ENCODE measurements at regions not wholly inside any gene's neighbourhood (a gene's known extent, or its start where the extent isn't known, plus 50 kb on each side); places are given as distances from the start of the nearest gene placed in this dataset.

DNA sequence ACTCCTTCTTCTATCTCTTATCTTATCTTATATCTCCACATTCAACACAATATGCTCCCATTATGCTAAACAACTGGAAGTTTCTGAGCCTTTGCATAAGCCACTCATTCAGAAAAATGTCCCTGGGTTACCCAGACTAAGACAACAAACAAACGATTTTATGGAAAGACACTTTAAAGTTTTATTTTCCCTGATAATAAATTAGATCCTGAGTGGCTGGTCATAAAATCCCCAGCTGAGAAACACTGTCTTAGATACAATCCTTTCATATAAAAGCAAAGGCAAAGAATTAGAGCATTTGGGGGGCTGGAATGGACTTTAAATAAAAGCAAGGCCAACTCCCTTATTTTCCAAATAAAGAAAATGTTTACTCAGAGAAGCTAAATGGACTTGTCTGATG lies 322.3 kb downstream of the GBE1 start:
- no peak for DNase-seq

DNA sequence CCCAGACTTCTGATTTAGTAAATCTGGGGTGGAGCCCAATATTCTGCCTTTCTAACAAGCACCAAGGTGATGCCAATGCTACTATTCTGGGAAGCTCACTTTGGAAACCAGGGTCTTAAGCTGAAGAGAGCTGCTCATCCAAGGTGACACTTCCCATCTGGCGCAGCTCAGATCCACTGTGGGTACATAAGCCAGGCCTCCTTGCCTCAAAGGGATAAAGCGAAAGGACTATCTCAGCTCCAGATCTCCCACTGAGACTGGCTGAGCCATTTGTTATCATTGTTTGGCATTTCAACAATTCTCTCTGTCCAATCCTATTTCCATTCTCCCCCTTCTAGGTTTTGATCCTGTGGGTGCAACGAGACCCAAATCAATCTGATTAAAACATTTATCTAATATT lies 323.8 kb downstream of the GBE1 start:
- no peak for DNase-seq

DNA sequence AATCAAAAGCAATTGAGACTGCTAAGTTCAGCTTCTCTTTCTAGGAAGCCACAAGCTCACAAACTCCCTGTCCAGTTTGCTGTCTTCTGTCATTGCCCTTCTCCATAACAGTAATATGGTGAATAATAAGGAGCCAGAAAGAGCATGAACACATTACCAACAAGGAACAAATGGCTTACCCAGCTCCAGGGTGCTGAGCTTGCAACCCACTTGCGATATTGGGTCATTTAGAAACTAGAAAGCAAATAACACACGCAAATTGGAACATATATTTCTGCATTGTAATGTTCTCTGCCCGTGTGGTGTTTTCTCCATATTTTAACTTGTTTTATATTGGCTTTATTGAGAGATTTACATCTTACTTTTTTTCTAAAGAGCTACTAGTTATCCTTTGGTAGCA lies 325.3 kb downstream of the GBE1 start:
- DNase-seq: no peak

DNA sequence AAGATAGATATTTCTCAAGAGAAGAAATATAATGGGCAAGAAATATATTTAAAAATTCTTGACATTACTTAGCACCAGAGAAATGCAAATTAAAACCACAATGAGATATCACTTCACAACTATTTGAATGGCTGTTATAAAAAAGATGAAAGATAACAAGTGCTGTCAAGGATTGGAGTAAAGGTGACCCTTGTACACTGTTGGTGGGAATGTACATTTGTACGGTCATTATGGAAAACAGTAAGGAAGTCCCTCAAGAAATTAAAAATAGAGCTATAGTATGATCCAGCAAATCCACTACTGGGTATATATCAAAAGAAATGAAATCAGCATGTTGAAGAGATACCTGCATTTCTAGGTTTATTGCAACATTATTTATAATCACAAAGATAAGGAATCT lies 326.4 kb downstream of the GBE1 start:
- DNase-seq: no peak

DNA sequence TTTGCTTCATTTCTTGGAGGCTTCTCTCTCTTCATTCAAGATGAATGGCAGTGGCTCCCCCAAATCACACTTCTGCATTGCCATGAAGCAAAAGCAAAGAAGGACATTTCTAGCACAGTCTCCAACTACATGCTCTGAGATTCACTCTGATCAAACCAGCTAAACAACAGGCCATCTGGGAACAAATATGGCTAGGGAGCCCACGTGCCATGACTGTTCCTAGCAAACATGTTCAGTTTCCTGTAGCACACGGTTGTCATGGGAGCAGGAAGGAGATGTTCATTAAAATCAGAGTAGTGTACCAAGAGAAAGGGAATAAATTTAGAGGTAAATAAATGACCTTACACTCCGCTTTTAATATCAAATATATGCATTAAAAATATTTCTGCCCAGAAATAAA lies 327.3 kb downstream of the GBE1 start:
- DNase-seq: no peak

DNA sequence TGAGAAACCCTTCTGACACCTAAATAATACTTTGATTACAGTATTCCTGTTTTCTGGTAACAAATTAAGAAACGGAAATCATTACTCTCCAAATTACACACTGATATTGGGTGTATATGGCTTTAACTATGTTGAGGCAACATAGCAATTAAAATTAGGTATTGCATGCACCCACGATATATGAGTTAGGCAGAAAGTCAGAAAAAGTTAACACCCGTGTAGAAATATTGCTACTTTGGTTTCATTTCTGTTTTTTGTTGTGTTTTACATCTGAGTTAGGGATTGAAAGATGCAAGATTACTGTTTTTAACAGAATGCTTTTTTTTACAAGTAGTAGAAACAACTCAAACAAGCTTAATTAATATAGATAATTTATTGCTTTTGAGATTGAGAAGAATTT lies 327.8 kb downstream of the GBE1 start:
- no peak for DNase-seq

DNA sequence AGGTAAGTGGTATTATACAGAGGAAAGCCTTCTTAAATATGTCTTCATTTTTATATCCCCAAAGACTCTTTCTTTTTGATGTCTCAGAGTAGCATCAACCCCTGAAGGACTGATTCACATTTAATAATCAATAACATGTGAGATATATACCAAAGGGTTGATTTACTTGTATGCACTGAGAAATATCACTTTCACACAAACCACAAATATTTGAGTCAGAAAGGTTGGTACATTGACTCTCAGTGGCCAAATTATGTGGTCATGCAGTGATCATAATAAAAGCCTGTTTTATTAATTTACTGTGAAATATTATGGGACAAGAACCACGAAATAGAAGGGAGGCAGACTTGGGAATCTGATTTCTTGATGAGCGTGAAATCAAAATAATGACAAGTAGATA lies 329.0 kb downstream of the GBE1 start:
- no peak for DNase-seq

DNA sequence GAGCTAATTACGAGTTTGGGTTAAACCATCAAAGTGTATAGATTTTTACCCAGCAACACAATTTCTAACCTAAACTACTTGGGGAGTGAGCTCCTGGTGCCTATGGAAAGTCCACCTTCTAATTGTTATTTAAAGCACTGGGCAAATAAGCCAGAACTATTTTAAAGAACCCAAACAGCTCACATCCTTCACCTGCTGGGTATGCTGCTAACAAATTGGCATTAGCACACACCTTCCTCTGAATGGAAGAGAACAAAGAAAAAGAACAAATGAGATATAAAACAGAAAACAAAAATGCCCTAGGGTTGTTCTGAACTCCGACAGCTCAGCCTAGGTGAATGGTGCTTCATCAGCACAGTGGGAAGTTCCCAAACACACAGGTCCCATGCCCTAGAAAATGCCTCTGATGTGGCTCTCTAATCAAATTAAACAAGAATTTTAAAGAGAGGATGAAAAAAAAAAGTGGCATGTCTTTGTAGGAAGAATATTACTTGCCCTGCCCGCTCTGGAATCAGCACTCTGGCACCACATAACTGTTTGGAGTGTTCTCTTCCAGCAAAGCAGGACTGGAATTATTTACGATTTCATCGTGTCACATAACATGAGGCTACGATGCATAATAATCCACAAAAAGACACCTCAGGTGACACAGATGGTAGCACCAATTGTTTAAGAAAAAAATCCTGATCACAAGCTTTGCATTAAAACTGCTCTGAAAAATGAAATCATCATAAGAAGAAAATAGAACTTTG lies 334.4 kb downstream of the GBE1 start:
- DNase-seq: no peak

DNA sequence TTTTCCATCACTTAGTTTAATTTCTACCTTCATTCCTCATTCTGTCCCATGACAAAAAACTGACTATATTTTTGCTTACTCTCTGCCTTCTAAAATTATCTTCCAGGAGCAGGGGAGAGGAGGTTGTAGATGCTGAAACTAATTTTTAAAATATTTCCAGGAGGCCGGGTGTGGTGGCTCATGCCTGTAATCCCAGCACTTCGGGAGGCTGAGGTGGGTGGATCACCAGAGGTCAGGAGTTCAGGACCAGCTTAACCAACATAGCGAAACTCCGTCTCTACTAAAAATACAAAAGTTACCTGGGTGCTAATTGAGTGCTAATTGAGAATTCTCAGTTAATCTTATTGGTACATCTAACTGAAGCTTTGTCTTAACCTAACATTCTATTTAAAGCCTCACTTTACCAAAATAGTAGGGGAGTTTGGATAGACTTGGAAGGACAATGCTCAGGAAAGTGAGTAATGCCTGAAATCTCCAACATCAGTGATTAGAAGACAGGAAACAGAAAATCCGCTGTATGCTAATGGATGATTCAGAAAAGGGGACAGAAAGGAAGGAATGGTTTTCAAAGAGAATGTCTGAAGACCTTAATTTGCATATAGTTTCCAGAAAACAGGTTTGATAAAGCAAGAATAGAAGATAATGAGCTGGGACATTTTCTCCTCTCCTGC lies 336.1 kb downstream of the GBE1 start:
- no peak for DNase-seq

DNA sequence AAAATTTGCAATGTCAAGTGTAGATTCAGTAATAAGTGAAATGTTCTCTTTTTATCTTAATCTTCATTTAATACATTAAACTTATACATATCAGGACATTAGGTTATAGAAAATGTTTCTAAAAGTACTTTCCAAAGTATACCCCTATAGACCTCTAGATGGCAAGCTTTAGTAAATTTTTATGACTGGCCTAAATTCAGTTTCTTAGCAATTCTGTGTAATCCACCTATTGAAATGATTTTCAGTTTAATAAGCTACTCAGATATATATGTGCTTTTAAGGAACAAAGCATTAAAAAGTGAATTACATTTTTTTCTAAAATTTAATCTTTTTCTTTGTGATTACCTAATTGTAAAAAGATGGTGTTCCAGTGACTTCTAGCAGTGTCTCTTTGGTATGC lies 342.2 kb downstream of the GBE1 start:
- DNase-seq: no peak

DNA sequence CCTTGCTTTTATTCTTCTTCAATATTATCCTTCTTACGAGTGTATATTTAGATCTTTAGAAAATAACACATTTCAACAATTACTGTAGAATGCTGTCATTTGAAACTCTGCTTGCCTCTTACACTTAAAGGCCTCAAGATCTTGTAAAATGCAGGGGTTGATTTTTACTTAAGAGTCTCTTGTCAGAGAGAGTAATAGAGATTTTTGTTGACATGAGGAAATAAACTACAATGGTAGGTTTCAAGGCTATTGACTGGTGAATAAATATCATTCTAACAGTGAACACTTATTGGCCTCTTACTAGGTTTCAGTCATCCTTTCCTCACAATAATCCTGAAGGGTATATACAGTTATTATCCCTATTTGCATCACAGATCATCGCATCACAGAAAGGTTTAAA lies 344.6 kb downstream of the GBE1 start:
- DNase-seq: no peak

DNA sequence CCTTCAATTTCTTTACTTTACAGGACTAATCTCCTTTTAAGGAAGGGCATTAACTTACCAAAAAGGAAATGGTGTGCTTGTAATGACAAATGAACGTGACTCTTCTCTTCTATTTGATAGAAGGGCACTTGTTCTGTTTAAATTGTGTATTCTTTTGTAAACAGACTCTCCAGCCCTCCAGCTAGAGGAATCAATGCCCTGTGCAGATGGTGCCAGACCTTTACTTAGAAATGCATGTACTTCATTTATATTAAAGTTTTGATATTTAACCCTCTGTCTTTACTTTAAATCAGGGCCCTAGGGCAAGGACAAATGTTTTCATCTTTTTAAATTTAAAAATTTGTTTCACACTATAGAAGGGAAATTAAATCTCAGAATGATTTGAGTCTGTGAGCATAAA lies 355.1 kb downstream of the GBE1 start:
- DNase-seq: no peak

DNA sequence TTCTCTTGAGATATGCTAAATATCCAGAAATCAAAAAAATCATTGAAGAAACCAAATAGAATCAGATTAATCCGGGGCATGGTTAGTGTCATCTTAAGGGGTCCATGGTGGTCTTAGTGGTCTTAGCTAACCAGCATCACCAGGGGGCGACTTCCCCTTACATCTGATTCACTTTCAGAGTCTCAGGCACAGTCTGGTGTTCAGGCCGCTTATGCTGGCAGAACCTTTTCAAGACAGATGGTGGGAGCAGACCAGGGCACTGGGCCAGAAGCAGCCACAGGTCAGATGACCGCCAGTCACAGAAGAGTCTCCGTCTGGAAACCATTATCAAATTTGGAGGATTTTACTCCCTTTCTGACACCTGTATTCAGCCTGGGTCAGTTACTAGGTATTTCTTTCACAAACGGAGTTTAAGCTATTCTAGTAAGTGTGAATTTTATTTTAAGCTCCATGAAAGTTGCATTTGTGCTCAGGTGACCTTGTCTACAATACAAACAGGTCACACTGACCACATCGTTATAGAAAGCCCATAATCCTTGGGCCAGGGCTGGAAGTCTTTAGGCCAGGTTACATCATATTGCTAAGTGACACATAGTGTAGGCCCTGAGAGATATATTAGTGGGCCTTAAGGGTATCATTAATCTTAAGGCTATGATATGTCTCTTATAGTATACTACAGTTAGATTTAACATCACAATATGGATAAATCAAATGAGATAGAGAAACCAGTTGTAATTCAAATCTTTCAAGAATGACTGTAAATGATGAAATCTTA lies 365.5 kb downstream of the GBE1 start:
- DNase-seq: no peak

DNA sequence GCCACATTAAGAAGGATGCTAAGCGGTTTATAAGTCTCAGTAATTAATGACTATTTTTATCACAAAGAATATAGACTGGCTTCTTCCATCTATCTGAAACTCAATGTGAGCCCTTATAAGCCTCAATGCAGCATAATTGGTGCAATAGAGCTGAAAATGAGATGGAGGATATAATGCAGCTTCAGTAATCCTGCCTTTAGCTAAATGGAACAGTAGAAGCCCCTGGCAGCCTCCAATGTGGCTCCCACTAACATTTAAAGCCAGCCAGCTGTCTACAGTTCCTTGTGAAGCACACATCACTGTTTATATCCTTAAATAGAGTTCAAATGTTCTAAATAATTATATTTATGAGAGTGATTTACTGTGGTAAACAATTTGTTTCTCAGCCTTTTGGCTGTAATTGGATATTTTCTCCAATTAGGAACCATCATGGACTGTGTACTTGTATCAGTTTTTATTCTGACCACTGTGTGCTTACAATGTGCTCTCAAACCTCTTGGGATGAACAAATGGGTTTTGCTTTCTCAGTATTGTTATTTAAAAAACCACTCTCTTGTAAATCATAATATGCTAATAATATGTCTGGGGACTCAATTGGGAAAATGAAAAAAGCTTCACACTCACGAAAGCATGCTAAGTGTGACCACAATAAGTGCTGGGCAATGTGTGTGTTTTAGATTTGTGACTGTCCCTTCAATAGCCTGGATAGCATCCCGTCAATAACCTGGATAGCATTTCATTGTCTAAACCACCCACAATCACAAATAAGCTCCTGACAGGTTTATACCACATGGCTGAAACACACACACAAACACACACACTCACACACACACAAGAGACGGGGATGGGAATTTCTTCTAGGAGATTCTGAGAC lies 366.6 kb downstream of the GBE1 start:
- no peak for DNase-seq

DNA sequence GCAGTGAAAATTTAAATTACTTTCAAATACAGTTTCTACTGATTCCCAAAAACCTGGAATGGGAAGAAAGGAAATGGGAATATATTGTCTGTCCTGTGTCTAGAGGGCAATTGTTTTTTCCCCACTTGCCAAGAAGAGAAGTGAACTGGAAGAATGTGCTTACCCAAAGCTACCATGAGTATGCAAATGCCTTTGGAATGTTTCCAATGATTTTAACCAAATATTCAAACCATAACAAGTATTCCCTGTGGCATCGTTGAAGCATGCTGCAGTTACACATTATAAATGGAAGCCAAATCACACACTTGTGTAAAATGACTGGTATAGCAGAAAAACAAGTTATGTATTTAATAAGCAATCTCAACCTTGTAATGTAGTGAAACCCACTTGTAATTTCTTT lies 368.2 kb downstream of the GBE1 start:
- DNase-seq: no peak

DNA sequence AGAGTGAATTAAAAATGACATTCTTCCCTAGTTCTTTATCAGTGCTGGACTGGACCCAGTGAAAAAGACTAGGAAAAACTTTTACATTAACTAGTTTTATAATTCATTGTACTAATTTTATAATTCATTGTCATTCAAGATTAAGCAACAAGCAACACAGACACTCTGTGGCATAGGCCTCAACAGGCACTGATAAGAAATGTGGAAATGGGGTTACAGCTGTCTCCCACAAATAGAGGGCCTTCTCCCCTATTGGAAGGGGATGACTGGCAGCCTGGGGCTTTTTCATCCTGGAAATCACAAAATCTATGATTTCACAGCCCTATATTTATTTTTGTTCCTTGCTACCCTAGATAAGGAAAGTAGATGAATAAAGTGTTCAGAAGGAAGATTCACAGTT lies 370.6 kb downstream of the GBE1 start:
- DNase-seq: no peak

DNA sequence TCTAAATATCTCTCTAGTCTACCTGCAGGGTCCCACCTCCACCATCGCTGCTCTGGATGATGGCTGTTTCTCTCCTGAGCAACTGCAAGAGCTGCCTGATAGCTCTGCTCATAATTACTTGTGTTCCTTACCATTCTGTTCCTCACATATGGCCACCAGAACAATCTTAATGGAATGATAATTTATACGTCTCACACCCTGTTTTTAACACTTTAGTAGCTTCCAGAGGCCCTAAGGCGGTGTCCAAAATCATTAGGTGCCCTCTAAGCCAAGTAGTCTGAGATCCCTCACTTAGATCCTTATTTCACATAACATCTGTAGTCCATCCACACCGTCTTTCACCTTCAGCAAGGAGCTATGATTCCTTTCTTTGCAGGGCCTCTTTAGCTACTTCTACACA lies 373.3 kb downstream of the GBE1 start:
- no peak for DNase-seq

DNA sequence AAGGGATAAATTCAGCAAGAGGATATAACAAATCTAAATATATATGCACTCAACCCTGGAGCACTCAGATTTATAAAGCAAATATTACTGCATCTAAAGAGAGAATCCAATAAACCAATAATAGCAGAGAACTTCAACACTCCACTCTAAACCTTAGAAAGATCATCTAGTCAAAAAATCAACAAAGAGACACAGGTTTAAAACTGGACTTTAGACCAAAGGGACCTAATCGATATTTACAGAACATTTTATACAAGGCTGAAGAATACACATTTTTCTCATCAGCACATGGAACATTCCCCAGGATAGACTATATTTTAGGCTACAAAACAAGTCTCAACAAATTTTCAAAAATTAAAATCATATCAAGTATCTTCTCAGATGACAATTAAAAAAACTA lies 379.0 kb downstream of the GBE1 start:
- DNase-seq: no peak

DNA sequence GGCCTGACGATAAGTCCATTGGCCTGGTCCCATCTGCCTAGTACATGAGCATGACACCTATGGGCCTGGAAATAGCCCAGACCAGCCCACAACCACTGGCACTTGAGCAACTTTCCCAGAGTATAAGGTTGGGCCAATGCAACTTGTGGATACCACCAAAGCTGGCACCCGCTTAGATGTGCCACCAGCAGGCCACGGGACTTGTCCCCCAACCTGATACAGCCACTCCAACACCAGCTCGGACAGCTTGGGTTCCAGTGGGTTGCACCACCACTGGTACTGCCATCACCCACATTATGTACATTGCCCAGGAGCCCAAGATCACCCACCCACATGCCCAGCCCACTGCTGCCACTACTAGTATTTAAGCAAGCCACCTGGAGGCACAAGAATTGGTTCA lies 381.2 kb downstream of the GBE1 start:
- no peak for DNase-seq

DNA sequence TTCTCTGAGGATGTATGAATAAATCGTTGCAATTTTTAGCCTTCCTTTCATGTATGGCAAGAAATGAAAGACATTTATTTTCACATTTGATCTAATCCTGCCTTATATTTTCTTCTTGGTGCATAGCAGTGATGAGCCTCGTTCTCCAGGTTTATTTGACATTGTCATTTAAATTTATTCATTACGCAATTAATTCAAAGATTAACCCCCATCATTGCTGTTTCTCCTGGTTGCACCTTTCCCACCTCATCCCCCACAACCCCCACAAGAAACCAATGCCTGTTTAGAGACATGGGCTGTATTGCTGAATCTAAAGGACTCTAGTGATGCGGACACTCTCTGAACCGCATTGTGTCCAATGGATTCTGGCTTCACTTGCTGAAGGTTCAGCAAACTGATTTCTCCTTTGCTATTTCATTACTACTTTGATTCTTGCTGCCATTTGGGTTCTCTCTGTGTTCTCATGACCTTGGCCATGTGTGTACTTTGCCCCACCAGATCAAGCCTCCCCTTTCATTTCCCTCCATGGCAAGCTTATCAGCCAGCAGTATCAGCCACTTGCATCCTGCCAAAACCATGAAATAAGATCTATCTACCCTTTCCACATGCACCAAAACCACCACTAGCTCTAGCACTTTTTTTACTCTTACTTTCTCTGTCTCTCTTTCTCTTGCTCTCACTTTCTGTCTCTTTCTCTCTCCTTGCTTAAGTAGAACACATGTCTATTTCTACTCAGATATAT lies 382.7 kb downstream of the GBE1 start:
- DNase-seq: no peak

DNA sequence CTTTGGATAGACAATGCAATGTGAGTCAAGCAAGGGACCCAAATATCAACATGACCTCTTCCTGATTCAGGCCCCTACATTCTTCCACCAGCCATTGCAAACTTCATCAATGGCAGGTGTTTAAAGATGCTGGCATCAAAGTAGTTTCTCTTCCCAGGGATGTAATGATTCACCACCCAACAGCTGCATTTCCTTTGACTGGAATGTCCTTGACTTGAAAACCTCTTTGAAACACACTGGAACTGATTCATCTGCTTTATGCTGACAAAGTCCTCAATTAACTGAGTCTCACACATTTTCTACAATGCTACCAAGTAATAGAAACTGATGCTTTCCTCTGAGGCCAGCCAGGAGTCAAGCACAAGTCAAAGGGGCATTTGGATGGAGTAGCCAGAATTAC lies 385.5 kb downstream of the GBE1 start:
- no peak for DNase-seq

DNA sequence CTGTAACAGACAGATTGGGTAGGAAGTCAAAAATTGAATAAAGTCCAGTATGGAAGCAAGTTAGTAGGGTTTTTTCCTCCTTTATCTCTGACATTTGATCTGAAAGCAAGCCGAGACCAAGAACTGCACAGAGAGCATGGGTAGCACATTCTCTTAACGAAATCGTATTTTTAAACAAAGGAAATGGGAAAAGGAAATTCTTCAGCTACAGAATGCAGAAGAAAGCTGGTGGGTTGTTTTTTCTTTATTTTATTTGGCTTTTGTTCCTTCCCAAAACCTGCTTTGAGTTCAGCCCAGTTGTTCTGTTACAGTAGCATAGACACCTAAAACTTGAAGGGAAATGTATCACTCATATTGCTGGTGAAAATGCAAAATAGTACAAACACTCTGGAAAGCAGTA lies 397.0 kb downstream of the GBE1 start:
- no peak for DNase-seq

DNA sequence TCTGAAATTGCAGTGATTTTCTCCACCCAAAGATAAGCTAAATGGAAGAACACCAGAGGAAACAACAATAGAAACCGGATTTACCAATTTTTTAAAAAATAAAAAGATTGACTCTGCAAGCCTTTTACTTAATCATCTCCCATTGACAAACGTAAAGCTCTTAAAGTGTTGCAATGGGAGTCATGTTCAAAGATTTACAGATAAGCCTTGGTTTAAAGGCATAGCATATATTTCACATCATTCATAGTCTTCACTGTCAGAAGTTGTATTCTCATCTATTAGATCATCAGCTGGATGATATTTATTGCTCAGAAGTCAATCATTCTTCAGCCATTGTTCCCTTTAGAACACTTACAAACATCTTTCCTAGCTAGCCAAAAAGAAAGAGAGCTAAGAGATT lies 397.6 kb downstream of the GBE1 start:
- DNase-seq: no peak

All from DMS79 treated with DMSO at 0.1 percent for 48 hours (cell line).